Suprapubic skin (tissue), 3 donors: ENCODE measurements at regions not wholly inside any gene's neighbourhood (a gene's known extent, or its start where the extent isn't known, plus 50 kb on each side); places are given as distances from the start of the nearest gene placed in this dataset.

ENCODE experiments used
- POLR2AphosphoS5 ChIP-seq, 3 donors: sonication (generic); formaldehyde crosslinking; IDR thresholded peaks; one replicate each; pipeline ENCODE4 v1.6.1; 2017; ENCODE audit warnings: antibody characterized with exemption in 3 of 3
- TF ChIP-seq, protein P1 (sequence below), 2 donors: fragments of 200-600 bp in 1 of 2; fragments of 450-650 bp in 1 of 2; sonication (generic) in 1 of 2; IDR thresholded peaks; one replicate each; pipeline ENCODE4 v1.5.1; 2016 to 2019; ENCODE audit warnings: antibody characterized with exemption in 2 of 2, mild to moderate bottlenecking in 1 of 2, moderate library complexity in 1 of 2

DNA sequence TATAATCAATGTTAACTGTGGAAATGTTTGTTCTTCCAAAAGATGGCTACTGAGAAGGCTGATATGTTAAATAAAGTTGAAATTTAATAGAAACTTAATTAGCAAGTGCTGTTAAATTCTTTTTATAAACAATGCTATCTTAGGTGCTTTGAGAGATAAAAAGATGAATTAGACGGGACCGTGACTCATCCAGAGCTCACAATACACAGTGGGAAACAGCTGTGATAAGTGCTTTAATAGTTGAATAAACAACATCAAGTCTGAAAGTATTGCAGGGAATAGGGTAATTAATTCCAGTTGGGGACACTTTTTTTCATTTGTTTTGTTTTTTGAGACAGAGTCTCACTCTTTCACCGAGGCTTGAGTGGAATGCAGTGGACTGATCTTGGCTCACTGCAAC lies 85.5 kb upstream of the DTNA start:
- TF ChIP-seq, protein P1, sequence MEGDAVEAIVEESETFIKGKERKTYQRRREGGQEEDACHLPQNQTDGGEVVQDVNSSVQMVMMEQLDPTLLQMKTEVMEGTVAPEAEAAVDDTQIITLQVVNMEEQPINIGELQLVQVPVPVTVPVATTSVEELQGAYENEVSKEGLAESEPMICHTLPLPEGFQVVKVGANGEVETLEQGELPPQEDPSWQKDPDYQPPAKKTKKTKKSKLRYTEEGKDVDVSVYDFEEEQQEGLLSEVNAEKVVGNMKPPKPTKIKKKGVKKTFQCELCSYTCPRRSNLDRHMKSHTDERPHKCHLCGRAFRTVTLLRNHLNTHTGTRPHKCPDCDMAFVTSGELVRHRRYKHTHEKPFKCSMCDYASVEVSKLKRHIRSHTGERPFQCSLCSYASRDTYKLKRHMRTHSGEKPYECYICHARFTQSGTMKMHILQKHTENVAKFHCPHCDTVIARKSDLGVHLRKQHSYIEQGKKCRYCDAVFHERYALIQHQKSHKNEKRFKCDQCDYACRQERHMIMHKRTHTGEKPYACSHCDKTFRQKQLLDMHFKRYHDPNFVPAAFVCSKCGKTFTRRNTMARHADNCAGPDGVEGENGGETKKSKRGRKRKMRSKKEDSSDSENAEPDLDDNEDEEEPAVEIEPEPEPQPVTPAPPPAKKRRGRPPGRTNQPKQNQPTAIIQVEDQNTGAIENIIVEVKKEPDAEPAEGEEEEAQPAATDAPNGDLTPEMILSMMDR (IDR thresholded peaks at IDR 0.05): no peak
- TF ChIP-seq POLR2AphosphoS5 (IDR thresholded peaks at IDR 0.05): no peak
